ENCODE measurements at regions not wholly inside any gene's neighbourhood (a gene's known extent, or its start where the extent isn't known, plus 50 kb on each side); places are given as distances from the start of the nearest gene placed in this dataset.
"Not testable (repeated sequence)": the region's sequence is repeated elsewhere in the genome, so short reads cannot be mapped to it uniquely, and the experiment has no call there.

DNA sequence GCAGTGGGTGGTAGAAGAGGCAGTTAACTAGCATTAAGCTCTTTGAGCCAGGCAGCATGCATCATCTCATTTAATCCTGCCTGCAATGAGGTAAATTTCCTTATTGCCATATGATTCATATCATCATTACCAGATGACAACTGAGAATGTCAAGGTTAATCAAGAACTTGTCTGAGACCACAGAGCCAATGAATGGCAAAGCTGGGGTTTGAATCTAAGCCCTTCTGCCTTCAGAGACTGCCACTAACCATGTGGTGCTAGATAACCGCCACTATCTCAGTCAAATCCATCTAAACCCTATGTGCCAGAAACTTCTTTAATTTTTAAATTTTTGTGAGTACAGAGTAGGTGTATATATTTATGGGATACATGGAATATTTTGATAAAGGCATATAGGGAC lies 77.8 kb upstream of the GRIP1 start:
- H3K27me3 ChIP-seq, result no peaks in the 10 kb centered on the region
- no peak overlapping the region for H3K4me3 ChIP-seq
- no peaks in the 10 kb centered on the region for H3K9me3 ChIP-seq
- WGBS, 2 donors, result 97 to 100% methylated on average over 1 of the region's 1 CpG
- no peak for TF ChIP-seq CTCF (IDR thresholded peaks at IDR 0.05)
- no peak for DNase-seq (ENCODE audit: low spot score in 2 of 2)
- no peak overlapping the region for H3K27ac ChIP-seq
- H3K4me1 ChIP-seq, result no peaks in the 10 kb centered on the region
- no peaks in the 10 kb centered on the region for H3K36me3 ChIP-seq

DNA sequence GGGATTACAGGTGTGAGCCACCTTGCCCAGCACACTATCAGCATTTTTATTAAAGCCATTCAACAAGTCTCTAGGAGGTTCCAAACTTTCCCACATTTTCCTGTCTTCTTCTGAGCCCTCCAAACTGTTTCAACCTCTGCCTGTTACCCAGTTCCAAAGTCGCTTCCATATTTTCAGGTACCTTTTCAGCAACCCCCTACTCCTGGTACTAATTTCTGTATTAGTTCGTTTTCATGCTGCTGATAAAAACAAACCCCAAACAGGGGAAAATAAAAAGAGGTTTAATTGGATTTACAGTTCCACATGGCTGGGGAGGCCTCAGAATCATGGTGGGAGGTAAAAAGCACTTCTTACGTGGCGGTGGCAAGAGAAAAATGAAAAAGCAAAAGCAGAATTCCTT lies 81.2 kb upstream of the GRIP1 start:
- not testable (repeated sequence) for H3K36me3 ChIP-seq; DNase-seq (ENCODE audit: low spot score in 2 of 2); H3K4me1 ChIP-seq; H3K27ac ChIP-seq; H3K27me3 ChIP-seq; H3K4me3 ChIP-seq; H3K9me3 ChIP-seq
- WGBS, 2 donors, result 86 to 91% methylated on average over 4 of the region's 4 CpGs

DNA sequence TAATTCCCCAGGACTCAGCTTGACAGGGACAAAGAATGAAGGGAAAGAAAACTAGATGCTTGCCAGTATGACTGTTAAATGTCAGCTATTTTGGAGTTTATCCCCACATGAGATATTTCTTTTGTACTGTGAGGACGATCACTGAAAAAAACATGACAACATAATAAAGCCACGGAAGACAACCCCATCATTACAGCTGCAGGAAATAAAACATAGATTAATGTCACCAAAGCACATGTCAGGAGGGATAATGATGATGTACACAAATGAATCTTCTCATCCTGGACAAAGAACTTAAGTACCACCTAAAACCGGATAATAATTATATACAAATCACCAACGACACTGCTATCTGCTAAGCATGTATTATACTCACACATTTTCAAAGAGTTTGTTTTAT lies 84.6 kb upstream of the GRIP1 start:
- 39 to 54% methylated on average over 4 of the region's 4 CpGs for WGBS, 2 donors
- Histone ChIP-seq H3K27me3 (no peaks in the 10 kb centered on the region), H3K9me3 (no peaks in the 10 kb centered on the region), H3K36me3 (no peaks in the 10 kb centered on the region), H3K27ac (no peak overlapping the region), H3K4me1 (no peaks in the 10 kb centered on the region), H3K4me3 (no peak overlapping the region)
- TF ChIP-seq EP300 (IDR thresholded peaks at IDR 0.05) (no peak), POLR2A (IDR thresholded peaks at IDR 0.05) (no peak), CTCF (IDR thresholded peaks at IDR 0.05) (no peak)
- DNase-seq (ENCODE audit: low spot score in 2 of 2), result no peak

DNA sequence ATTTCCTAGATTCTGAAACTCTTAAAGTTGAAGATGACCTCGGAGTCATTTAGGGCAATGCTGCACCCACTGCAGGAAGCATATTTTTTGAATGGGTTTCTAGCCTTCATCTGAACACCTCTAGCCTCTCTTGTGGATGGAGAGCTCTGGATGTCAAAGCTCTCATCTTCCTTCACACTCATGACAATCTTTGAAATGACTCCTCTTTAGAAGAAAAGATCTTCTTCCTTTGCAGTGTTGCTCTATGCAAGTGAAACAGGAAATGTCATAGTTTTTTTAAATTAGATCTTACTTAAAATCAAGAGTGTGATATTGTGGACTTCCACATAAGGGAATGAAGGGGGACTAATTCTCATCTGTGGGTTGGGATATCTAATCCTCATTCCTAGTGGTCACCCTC lies 86.3 kb upstream of the GRIP1 start:
- Histone ChIP-seq H3K27me3 (no peaks in the 10 kb centered on the region), H3K36me3 (no peaks in the 10 kb centered on the region), H3K4me3 (no peak overlapping the region), H3K27ac (no peak overlapping the region), H3K9me3 (no peaks in the 10 kb centered on the region), H3K4me1 (no peaks in the 10 kb centered on the region)
- WGBS, 2 donors, result 95 to 97% methylated on average over 1 of the region's 1 CpG
- TF ChIP-seq CTCF (IDR thresholded peaks at IDR 0.05) (no peak), EP300 (IDR thresholded peaks at IDR 0.05) (no peak), POLR2A (IDR thresholded peaks at IDR 0.05) (no peak)
- DNase-seq (ENCODE audit: low spot score in 2 of 2), result no peak

DNA sequence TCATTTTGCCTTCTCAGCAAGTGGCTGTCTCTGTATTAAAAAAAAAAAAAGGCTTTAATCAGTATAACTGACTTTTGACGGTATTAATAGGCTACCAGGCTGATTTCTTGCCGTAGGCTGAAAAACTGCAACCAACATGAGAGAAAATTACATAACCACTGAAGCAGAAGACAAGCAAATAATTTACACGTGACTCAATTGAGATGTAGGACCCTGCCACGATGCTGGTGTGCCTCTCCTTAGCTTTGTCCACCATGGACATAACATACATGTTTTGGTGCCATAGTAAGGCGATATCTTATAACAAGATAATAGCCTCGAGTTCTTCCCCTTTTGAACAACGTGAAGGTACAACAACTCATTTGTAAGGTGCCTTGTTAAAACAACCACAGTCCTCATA lies 88.7 kb upstream of the GRIP1 start:
- 74 to 77% methylated on average over 7 of the region's 7 CpGs for WGBS, 2 donors
- no peaks in the 10 kb centered on the region for H3K9me3 ChIP-seq

DNA sequence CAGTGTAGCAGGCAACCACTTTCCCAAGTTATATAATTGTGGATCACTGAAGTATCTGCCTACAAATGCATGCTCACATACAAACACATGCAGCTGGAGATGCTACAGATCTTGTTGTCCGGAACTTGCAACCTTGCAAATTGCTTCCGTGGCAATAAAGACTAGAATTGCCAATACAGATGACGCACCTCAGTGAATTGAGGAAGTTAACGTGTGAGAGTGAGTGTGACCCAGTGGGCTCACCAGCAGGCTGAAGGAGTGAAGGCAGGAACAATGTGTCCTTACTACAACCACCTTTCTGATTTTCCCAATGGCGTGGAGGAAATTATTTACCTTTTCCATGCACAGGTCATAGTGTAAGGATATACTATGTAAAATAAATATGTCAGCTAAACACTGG lies 89.4 kb upstream of the GRIP1 start:
- DNase-seq (ENCODE audit: low spot score in 2 of 2), result no peak
- H3K27ac ChIP-seq, result no peak overlapping the region
- no peaks in the 10 kb centered on the region for H3K9me3 ChIP-seq
- no peak for TF ChIP-seq POLR2A (IDR thresholded peaks at IDR 0.05)
- TF ChIP-seq CTCF (IDR thresholded peaks at IDR 0.05), result no peak
- TF ChIP-seq EP300 (IDR thresholded peaks at IDR 0.05), result no peak
- 93% methylated on average over 5 of the region's 5 CpGs for WGBS, 2 donors
- H3K4me3 ChIP-seq, result no peak overlapping the region
- no peaks in the 10 kb centered on the region for H3K36me3 ChIP-seq
- H3K27me3 ChIP-seq, result no peaks in the 10 kb centered on the region
- no peaks in the 10 kb centered on the region for H3K4me1 ChIP-seq

More for the DNA sequence above, 88.7 kb upstream of the GRIP1 start:
- no peak overlapping the region for H3K27ac ChIP-seq
- no peak for DNase-seq (ENCODE audit: low spot score in 2 of 2)
- TF ChIP-seq EP300 (IDR thresholded peaks at IDR 0.05), result no peak
- H3K36me3 ChIP-seq, result no peaks in the 10 kb centered on the region
- H3K4me1 ChIP-seq, result no peaks in the 10 kb centered on the region
- H3K27me3 ChIP-seq, result no peaks in the 10 kb centered on the region
- no peak overlapping the region for H3K4me3 ChIP-seq

Data from tibial nerve (tissue), 4 donors.